ENCODE measurements at regions not wholly inside any gene's neighbourhood (a gene's known extent, or its start where the extent isn't known, plus 50 kb on each side); places are given as distances from the start of the nearest gene placed in this dataset.
A peak's percentile ranks its signal among the peaks of the same experiment; 100 is the strongest.

DNA sequence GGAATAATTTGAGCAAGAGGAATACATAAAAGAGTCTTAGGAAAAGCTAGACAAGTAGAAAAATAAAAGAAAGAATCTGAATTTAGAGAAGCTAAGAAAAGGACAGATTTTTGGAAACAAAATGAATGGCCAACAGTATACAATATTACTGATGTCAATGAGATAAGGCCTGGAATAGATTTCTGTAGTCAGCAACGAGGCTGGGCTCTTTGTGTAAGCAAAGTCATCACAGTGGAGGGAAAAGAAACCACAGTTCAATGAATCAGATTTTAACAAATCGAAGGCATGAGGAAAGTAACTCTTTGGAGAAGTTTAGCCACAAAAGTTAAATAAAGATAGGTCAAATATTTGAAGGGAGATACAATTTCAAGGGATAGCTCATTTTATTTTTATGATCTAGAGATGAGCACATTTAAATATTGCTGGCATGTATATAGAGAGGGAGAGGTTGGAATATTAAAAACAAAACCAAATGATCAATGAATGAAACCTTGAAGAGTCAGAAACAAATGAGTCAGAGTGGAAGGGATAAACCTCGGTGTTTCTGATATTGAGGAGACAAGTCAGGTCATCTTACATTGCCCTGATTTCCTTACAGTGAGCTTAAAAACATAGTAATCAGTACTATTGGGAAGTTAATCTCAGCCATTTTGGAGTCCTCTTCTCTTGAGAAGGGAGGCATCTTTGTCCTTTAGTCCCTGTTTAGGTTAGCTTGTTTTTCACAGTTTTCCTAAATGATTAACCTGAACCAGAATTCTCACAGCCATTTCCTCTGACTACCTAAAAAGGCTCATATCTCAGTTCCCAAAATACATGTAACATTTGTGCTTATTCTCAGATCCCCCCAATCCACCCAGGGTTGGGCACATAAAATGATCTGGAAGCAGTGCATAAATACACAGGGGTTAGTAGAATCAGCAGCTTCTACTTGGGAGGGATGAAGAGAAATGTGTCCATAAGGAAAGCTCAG, 620.0 kb upstream of the B3GALT2 start:
- no peak for DNase-seq

DNA sequence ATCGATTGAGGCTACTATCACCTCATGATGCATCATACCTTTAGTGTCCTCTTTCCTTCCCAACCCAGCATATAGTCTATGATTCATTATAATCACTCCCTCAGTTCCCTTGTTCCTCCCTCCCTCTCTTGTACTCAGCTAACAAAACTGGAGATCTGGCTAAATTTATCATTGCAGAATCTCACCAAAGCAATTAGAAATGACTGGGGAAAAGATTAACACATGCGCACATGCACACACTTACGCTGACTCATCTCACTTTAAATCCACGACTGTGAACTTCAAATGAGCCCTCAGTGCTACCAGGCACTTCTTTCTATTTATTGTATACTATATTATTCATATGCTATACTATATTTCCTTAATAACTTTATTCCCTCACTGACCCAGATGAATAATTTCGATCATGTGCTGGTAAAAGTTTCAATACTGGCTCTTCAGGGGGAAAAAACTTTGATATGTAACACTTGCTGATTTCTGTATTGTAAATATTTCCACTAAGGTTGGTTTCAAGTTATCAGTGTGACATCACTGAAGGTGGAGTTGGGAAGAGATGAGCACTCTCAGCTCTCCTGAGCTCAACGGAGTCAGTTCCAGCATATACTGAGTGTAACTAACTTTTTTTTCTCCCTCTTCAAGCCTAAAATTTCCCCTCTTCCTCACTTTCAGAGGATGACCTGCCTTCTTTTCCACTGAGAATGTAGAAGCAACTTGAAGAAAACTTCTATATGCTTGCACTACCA, 613.7 kb upstream of the B3GALT2 start:
- DNase-seq, result peak; percentile 14

DNA sequence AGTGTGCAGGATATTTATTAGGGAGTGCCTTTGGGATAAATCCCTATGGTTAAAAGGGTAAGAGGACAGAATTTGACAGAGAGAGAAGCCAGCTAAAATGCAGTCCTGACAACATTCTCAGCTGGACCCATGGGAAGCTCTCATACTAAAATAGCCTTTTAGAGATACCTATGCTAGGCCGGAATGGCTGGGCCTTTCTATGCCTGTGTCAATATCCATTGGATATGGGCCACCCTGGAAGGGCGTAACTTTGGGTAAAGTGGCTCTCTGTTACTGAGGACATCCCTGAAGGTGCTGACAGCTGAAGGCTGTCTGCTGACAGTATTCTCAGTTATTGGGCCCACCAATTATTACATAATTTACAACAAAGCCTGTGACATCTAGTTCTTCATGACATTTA, 613.0 kb upstream of the B3GALT2 start:
- DNase-seq, result no peak

DNA sequence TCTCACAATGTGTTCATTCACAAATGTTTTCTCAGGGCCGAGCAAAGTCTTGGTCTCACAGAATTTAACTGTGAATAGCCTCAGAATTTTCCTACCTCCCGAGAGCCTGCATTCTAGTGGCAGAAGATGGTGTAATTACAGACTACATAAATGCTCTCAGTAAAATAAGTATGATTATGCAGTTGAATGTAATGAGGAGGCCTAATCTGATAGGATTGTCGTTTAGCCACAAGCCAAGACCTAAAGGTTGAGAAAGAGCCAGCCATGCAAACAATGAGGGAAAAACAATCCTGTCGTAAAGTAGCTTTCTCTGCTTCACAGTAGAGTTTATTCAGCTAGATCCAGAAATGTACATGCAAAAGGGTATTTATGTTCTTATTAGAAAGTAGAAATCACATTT, 607.8 kb upstream of the B3GALT2 start:
- no peak for DNase-seq

DNA sequence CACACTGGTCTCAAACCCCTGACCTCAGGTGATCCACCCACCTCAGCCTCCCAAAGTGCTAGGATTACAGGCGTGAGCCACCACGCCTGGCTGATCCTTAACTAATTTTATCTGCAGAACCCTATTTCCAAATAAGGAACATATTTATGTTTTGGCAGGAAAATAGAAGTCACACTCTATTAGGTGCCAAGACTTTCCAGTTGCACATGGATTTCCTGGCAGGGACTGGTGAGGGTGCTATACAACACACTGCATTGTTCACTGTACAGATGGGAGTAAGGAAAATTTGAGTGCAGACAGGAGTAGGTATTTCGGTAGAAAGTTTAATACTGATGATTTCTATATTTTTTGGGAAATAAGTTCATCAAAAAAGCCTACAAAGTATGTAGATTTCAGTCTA, 605.3 kb upstream of the B3GALT2 start:
- DNase-seq, result no peak

DNA sequence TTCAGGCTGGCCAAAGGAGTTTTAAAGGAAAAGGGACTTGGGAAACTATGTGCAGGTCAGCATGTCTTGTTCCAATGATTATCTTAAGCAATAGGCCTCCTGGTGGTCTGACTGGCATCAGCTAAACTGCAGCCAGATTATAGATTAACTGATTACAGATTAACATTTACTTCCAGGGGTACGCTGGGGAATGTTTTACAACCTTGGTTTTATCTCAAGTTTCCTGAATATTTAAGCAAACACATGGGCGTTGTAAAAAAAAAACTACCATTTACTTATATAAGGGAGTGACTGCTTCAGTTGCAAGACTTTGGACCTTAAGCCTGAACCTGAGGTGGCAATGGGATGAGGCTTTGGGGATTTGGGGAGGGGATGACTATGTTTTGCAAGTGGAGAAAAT, 600.6 kb upstream of the B3GALT2 start:
- DNase-seq, result no peak

DNA sequence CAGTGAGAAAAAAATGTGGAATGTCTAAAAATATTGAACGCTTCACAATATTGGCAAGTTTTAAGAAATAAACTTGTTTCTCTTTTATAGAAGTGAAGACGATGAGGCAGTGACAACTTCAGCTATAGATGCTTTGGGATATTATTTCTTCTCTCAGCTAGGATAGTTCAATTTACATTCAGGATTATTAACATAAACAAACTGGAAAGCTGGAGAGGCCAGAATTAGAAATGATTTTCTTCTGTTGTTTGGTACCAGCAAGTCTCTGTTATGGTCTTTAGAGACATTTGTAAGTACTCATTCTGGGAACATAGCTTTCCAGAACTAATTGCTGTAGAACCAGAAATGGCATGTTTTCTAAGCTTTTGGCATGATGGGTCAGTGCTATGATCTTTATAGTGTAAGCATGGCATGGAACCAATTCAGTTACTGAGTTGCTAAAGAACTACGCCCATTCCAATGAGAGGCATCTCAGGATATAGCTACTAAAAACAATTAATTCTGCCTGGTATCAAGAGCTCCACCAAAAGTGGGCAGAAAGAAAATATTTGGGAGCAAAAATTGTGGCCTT, 599.5 kb upstream of the B3GALT2 start:
- DNase-seq, result no peak

DNA sequence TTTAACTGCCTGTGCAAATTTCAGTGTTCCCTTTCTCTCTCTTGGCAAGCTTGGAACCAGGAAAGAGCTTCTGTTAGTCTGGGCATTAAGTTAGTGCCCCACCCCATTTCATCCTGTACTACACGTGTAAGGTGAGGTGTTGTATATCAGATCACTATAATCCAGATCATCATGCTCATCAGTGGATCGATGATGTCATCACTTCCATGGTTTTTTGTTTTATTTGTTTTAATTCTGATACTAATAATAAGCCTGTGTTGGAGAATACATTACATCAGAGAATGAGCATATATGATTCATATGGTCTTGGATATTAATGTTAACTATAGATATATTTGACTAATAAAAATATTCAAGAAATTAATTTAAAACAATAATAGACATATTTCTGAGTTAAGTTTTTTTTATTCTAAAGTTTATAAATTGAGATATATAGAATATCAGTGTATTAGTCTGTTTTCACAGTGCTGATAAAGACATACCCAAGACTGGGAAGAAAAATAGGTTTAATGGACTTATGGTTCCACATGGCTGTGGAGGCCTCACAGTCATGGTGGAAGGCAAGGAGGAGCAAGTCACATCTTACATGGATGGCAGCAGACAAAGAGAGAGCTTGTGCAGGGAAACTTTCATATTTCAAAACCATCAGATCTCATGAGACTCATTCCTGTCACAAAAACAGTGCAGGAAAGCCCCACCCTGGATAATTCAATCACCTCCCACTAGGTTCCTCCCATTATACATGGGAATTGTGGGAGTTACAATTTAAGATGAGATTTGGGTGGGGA, 588.3 kb upstream of the B3GALT2 start:
- no peak for DNase-seq

DNA sequence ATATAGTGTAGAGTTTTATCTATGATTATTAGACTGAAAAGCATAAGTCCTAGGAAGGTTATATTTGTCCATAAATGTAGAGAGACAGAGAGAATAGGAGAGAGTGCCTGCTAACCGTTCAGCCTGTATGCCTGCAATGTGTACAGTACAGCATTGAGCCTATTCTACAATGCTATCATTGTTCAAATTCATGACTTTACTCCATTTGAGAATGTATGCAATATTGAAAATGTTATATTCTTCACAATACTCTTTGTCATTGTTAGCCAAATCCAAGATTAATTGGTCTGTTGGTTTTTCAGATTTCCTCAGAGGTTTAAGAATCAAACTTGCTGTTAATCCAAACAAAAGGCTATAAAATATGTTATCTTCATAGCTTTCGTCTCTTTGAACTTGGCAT, 585.2 kb upstream of the B3GALT2 start:
- no peak for DNase-seq

DNA sequence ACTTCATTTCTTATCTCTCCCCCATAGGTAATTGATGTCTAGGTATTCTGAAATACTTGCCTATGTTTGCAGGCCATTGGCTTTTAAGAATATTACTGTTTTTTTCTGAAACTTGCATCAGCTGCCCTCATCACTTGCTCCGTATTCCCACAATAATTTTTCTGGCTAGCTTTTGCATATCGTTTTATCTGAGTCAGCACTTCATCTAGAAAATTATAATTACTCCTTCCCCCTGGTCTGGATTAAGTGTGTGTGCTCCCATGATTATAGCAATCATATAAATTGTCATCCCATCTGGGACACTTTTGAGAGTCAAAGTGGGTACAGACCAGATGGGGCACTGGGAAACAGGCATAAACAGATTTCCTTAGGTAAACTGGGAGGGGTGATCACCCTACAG, 583.2 kb upstream of the B3GALT2 start:
- no peak for DNase-seq

DNA sequence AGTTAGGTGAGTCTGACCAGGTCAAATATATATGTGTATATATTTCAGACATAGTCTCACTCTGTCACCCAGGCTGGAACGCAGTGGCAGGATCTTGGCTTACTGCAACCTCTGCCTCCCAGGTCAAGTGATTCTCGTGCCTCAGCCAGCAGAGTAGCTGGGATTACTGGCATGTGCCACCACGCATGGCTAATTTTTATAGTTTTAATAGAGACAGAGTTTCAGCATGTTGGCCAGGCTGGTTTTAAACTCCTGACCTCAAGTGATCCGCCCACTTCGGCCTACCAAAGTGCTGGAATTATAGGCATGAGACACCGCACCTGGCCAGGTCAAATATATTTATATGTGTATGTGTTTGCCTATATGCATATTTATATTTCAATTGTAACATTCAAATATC, 581.5 kb upstream of the B3GALT2 start:
- DNase-seq, result no peak

DNA sequence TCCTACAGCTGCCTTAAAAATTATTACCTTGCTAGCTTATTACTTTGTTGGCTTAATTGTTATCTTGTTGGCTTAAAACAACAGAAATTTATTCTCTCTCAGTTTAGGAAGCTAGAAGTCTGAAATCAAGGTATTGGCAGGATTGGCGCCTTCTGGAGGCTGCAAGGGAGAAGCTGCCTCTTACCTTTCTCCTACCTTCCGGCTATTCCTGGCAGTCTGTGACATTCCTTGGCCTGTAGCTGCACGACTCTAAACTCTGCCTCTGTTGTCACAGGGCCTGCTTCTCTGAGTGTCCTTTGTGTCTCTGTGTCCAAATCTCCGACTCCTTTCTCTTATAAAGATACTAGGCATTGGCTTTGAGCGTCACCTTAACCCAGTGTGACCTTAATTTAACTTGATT, 579.9 kb upstream of the B3GALT2 start:
- no peak for DNase-seq

DNA sequence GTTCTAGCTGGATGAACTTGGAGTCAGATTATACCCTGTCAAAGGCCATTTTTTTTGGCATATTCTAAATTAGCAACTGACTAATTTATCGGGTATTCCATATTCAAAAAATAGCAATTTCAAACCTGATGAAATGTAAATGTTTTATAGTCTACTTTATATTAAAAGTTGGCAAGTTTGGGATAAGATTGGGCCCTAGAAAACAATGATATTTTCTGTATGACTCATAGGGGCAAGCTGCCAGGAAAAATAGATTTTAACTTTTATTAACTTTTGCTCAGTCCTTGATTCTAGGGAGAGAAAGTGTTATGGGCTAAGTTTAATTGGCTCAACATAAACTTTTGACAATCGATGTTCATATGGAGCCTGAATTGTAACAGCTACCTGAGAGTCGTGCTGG, 576.9 kb upstream of the B3GALT2 start:
- no peak for DNase-seq

DNA sequence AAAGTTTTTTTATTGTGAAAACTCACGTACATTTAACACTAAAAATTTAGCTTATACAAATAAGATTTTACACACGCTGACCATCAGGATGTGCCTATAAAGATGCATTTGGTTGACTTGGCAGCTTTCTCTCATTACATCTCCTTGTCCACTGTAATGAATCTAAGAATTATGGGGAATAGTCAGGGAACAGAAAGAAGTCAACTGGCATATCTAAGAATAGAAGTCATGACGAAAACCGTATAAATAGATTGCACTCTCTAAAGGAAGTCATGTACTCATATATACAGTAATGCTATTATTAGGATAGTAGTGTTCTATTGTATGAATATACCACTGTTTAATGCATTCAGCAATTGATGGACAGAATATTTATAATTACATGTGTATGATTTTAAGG, 575.8 kb upstream of the B3GALT2 start:
- no peak for DNase-seq

DNA sequence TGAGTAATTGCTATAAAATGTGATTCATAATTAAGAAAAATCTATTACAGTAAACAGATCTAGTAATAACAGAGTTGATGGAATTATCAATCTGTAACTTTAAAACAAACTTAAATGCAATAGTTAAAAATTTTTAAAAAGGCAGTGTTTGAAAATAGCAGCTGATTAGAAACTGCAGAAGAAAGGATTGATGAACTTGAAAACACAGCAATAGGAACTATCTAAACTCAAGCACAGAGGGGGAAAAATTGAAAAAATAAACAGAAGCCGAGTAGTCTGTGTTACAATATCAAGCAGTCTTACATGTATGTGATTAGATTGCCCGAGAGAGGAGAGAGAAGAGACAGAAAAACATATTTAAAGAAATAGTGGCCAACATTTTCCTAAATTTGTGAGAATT, 569.0 kb upstream of the B3GALT2 start:
- DNase-seq, result no peak

DNA sequence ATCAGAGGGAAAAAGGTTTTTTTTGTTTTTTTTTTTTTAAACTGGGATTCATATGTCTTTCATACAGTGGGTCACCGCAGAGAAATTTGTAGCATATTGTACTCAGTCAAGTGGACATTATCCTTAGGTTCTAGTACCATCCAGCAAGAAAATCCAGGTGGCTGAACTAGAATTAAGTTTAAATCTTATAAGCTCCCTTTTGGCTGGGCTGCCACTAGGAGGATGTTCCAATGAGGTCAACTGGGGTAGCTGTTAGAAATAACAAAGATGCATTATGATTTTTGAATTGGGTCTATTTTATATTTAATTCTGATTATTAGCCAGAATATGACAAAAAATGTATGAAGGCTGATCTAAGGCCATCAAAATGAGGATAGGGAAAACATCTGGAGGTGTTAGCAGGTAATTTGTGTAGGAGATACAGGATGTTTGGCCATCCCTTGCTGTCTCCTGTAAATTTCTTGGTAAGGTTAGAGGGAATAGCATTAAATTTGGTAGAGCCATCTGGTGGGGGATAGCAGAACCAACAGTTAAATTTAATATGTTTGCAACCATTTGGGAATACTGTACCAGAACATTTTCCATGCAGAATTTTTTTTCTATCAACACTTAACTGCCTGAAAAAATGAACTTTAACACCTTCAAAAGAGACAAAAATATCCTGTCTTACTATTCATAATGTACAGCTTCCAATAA, 568.5 kb upstream of the B3GALT2 start:
- DNase-seq, result no peak

DNA sequence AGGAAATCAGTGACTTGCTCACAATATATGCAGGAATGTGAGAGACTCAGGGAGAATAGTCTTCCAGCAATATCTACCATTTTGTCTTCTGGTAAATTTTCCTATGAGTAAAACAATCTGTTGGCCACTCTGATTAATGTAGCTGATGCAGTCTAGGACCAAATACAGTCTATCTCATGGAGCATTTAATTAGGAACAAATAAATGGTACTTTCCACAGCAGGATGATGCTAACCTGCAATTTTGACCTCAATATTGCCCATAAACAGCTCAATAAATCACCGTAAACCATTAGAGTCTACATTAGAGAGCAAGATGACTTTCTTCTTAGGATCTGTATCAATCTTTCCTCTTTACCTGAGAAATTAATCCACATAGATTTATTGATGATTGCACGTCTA, 567.7 kb upstream of the B3GALT2 start:
- DNase-seq, result no peak

DNA sequence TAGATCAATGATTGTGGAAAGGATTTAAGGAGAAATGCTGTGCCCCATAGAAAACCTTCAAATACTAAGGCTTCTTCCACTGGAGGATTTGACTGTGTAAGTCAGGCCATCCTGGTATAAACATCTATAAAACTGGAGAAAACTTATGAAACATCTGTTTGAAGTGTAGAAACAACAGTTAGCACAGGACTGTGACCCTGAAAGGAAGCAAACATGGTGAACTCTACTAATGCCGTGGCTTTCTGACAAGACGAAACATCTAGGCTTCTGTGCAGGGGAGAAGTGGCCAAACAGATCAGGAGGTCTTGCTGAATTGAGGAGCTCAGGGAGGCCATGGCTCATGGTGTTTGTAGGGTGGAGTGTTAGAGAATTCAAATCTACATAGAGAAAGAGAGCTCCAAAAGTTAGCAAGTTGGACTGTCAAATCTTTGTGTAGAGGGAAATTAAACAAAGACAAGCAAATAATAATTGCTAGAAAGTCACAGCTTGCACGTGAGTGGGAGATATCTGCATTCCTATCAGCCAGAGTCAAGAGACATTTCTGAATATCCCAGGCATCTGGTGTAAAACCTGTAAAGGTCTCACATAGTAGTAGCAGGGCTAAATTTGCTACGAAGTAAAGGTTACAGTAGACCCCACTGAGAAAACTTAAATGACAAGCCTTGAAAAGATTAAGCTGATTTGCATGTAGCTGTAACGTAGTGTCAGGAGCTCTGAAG, 566.8 kb upstream of the B3GALT2 start:
- no peak for DNase-seq

DNA sequence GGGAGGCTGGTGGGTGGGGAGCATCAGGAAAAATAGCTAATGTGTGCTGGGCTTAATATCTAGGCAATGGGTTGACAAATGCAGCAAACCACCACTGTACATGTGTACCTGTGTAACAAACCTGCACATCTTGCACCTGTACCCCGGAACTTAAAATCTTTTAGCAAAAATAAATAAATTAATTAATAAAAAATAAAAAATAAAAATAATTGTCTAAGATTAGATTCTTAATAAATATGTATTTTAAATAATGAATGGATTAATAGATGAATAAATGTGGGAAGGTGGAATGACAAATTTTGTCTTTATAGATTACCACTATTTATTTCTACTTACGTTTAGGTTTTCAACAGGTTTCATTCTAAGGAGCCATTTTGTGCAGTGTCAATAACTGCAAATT, 563.5 kb upstream of the B3GALT2 start:
- DNase-seq, result no peak

DNA sequence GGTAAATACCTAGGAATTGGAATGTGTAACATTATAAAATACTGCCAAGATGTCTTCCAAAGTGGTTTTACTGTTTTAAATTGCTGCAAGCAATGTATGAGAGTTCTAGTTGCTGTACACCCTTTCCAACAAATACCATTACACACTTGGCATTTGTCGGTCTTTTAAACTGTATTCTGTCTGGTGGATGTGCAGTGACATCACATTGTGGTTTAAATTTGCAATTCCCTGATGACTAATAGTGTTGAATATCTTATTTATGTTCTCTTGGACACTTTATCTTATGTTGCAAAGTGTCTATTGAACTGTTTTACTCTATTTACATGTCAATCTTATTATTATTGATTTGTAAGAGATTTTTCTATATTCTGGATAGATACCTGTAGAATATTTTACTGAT, 561.2 kb upstream of the B3GALT2 start:
- no peak for DNase-seq

DNA sequence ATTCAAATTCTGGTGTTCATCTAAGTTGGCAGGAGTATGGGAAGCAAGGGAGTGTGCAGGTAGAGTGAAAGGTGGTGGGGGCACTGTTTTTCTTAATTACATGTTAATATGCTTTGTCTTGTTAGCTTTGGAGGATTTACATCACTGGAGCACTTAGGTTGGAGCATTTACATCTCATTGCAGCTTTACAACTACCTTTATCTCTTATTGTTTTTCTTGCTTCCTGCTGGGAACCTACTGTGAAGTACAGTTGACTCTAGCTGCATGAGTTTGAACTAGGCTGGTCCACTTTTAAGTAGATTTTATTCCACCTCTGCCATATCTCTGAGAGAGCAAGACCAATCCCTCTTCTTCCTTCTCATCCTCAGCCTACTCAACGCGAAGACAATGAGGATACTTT, 554.8 kb upstream of the B3GALT2 start:
- no peak for DNase-seq

DNA sequence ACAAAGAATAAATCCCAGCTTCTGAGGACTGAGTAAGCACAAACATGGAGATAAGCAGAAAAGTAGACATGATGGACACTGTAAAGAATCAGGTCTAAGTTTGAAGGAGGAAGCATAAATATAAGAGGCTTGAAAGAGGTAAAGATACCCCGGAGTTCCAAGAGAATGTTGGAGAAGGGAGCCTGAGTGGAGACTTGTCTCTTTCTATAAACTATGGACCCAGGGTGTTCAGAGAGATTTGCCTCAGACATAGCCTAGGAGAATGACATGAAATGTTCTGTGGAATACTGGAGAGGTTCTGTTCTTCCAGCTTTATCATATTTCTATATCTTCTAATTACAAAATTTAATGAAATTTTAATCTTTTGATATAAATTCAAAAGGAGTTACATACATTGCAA, 554.3 kb upstream of the B3GALT2 start:
- DNase-seq, result no peak

Data from activated naive CD4-positive, alpha-beta T cell treated with Interleukin-2 at 50 U/mL for 16 hours (primary cell).